NCI-H146 (cell line): ENCODE measurements at regions not wholly inside any gene's neighbourhood (a gene's known extent, or its start where the extent isn't known, plus 50 kb on each side); places are given as distances from the start of the nearest gene placed in this dataset.

Experiments
- DNase-seq: peaks from one replicate; lab custom pipeline; 2025; lab: John Stamatoyannopoulos, UW

GRCh38 chr17:53168413-53168812 lies 654.3 kb upstream of the KIF2B start:
- no peak for DNase-seq

DNA sequence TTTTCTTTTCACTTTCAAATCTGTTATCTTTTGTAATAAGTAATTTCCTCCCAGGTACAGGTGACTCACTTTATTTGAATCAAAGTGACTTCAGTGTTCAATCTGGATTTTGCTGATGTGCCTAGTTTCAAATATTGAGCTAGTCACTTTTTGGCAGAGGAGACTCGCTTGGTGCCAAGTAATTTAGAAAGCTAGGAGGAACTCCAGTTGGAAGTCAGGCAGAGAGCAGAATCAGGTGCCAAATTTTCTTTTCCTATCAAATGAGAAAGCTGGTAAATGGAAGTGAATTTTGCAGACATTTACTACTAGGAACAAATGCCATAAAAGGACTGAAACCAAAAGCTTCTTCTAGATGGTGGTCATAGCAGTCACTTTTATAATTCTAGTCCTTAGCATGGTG lies 656.0 kb upstream of the KIF2B start:
- no peak for DNase-seq

DNA sequence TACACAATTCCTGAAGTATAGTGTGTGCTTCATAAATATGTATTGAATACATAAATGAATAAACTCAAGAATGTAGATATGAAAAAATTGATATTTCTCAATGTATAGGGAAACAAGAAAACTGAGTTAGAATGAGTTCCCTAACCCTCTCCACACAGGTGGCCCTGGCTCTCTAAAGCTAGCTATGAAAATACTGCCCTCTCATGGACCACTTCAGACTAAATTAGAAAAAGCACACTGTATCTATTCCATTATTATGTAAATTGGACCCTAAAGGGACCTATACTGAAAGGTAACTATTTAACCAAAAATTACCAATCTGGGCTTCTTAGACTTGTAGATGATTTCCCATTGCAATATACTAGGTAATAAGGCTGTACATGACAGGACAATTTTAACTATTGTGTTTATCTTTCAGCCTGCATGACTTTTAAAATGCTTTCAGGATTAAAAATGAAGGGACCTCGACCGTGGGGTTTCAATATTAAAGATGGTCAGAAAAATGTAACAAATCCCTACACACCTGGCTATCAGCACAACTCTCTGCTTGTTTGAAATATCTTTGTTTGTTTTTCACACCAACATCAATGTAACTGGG lies 672.5 kb upstream of the KIF2B start:
- DNase-seq, result no peak

DNA sequence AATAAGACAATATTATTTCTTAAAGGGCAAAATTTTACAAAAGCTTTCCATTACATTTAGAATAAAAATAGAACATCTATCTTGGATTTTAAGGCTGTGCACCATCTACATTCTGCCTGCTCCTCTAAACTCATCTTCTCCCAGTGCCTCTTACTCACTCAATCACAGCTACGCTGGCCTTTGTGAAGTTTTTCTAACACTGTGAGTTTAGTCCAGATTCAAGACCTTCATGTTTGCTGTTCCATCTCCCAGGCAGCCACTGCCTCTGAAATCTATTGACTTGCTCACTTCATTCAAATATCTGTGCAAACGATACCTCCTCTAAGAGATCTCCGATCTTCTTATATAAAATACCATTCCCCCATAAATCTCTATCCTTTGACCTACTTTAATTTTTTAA lies 673.4 kb upstream of the KIF2B start:
- DNase-seq, result no peak

DNA sequence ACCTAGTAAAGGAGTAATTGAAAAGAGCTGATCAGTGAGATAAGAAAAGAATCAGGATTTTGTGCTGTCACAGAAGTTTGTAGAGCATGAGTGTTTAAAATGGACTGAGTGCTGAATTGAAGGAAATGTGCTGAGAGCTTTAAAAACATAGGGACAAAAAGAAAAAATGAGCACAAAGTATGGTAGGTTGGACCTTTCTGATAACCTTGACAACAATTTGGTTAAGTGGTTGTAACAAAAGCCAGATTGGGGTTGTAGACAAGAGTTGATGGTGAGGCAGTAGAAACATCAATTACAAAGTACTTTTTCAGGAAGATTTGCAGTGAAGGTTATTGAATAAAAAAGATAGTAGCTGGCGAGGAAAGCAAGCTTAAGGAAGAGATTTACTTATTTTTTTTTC lies 674.7 kb upstream of the KIF2B start:
- no peak for DNase-seq

DNA sequence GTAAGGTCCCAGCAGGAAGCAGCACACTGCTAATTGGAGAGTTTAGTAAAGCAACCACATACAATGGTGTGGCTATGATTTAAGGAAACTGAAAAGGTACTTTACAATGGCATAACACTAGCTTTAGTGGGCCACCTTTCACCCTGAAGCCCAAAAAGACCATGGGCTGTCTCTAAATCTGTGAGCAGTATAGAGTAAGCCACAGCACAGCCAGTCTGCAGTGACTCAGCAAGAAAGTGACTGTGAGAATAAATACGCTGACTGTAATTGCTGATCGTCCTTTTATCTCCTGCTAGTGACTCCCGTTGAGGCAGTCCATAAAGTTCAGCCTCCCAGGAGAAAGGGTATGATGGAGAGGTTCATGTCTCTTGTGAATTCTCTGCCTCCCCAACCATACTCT lies 679.8 kb upstream of the KIF2B start:
- DNase-seq, result no peak

DNA sequence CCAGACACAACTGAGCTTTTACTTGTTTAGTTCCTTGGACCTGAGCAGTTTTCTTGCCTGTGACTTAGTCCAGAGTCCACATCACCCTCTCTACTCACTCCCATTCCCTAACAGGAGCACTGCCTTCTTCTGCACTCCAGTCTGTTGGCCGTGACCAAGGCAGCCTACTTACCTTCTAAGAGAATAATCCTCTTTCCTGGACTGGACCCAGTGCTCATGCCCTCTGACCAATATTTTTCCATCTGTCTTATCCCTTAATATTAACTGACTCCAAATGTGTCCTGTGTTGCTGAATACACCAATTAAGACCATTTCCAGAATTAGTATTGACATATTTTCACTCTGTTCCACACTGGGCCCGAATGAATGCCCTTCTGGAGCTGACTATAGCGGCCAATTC lies 681.0 kb upstream of the KIF2B start:
- no peak for DNase-seq

- DNase-seq, result no peak
Measured at GRCh38 chr17:53141280-53141679, 681.4 kb upstream of the KIF2B start.

GRCh38 chr17:53137869-53138268 lies 684.9 kb upstream of the KIF2B start:
- DNase-seq, result no peak

DNA sequence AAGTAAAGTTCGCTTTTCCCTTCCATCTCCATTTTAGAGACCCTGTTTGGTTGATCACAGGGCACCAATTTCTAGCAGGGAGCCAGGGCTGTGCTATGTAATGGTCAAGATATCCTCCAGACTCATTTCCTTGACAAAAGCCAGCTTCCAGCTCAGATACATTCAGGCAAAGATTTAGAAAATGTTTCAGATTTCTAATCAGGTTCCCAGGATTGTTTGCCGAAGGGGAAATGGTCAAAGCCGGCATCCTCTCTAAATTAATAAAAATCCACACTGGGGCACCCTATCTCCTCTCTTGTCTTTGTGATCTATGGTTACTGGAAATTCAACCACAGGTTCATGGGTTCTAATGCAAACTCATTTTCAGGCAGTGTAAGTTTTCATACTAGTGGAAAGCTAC lies 686.8 kb upstream of the KIF2B start:
- DNase-seq, result no peak

DNA sequence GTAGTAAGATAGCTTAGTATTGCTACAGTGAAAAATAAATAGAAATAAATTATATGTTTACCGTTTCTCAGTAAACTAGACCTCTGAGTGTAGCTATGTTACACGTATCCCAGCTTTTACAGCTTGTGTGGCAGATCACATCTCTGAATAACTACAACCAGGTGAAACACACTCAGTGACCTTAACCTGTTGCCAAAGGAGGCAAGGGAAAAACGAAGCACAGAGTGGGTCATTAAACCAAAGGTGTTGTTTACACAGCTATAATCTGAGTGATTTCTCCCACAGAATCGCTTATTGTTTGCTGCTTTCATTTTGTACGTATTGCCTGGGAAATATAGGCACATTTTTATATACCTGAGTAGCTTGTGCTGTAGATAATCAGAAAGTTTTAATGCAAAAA lies 688.2 kb upstream of the KIF2B start:
- DNase-seq, result no peak

DNA sequence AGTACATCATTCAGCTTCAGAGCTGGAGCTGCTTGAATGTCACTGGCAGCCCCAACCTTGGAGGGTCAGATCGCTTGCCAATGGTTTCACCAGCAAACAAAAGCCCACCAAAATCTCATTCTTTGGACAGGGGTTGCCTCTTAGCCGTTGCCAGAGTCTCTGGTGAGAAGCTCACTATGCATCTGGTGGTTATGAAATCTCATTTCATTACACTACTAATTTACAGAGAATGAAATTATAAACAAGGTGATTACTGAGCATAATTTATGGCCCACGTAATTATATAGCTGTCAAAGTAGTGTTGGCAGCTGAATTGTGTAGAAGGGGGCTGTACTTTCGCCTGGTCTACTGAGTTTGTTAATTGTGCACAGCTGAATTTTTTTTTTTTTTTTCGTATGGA lies 688.9 kb upstream of the KIF2B start:
- no peak for DNase-seq

- no peak for DNase-seq
Measured at GRCh38 chr17:53129863-53130262, 692.9 kb upstream of the KIF2B start.

- no peak for DNase-seq
Measured at GRCh38 chr17:53127331-53127730, 695.4 kb upstream of the KIF2B start.

DNA sequence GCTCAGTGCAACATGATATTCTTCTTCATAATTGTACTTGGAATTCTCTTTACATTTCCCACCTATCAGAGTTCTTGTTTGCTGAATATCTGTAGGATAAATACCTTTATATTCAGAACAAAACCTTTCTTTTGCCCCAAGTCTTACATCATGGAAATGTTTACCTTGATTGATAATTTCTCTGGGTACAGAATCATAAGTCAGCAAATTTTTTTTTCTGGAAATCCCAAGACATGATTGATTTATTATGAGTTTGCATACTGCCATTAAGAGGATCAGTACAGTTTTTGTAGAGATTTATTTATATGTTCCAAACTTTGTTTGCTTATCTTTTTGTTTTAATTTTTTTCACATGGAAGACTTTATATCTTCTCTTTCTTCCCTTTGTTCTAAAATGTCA lies 699.8 kb upstream of the KIF2B start:
- no peak for DNase-seq

DNA sequence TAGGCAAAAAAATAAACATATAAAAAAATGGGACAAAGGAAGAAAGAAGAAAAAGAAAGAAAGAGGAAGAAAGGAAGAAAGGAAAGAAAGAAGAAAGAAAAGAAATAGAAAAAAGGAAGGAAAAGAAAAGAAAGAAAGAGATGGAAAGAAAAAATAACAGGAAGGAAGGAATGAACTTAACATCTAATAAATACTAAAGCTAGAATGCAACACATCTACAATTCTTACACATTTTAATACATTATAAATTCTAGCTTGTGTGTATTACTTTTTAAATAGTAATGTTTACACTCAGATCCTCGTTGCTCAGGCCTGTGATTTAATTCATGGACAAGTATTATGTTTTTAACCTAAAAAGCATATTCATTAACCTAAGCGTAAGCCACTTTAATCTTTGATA lies 703.0 kb upstream of the KIF2B start:
- DNase-seq, result no peak

- no peak for DNase-seq
Measured at GRCh38 chr17:53118948-53119347, 703.8 kb upstream of the KIF2B start.

- DNase-seq, result no peak
Measured at GRCh38 chr17:53106886-53107285, 715.8 kb upstream of the KIF2B start.

- no peak for DNase-seq
Measured at GRCh38 chr17:53101706-53102105, 721.0 kb upstream of the KIF2B start.

DNA sequence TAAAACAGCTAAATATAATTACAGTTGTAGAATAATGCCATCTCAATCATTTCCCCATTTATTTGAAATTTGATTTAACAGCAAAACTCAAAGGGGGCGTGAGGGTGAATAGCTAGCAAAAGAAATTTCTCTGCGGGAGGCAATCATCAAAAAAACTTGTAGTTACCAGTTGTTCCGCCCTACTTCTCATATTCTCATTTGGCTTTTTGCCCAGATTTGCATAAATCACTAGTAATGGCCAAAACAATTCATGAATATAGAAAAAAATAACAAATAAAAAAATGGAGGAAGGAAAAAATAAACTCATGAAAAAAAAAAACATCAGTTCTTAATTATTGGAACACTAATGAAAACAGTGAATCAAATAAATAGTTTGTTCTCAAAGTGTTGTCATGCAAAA lies 722.6 kb upstream of the KIF2B start:
- no peak for DNase-seq

DNA sequence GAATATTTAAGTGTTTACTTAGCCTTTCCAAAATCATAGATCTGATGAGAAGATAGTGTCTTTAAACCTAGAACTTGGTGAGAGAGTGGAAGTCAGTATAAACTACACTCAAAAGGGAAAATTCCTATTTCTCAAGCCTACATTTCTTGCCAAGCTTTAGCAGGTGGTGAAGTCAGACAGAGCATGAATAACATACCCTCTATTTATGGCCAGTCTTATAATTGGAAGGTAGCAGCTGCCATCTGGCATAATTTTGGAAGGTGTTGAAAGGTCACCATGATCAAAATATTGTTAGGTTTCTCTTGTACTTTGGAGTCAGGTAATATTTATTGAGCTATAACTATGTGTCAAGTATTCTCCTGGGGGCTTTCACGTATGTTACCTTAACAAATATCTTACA lies 729.3 kb upstream of the KIF2B start:
- no peak for DNase-seq

GRCh38 chr17:53092072-53092471 lies 730.7 kb upstream of the KIF2B start:
- DNase-seq, result no peak

DNA sequence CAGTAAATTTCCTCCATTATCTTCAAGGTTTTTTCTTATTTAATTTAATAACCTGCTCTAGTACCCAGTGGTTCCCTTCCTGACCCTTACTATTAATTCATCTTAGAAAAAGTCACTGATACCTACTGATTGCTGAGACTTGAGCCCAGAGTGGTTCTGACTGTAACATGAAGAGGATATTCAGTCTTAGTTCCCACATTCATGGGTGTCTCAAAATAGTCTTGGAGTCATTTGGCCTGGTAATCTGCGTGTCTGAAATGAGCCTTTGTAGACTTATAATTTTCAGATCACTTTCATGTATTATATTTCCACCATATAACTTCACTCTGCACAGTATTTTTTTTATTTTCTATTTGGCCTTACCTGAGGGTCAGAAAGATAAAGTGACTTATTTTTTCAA lies 732.0 kb upstream of the KIF2B start:
- no peak for DNase-seq

- no peak for DNase-seq
Measured at GRCh38 chr17:53088481-53088880, 734.2 kb upstream of the KIF2B start.

DNA sequence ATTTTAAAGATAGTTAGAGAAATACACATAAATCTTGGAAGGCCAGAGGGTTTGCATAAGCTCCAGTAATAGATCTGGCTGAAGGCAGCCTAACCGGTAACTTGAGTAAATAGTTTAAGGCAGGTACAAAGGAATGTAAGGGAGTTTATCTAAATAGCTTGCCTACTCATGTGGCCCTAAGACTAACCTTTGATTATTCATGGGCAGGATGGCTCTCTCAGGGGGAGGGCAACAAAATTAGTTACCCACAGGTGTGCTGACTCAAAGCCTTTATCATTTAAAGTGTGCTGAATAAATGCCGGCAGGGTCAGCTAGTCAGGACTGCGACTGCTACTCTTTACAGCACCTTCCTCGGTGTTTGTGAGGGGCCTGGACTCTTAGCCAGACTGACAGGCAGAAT lies 761.3 kb upstream of the KIF2B start:
- DNase-seq, result no peak
